ENCODE measurements at regions not wholly inside any gene's neighbourhood (a gene's known extent, or its start where the extent isn't known, plus 50 kb on each side); places are given as distances from the start of the nearest gene placed in this dataset.

GRCh38 chr2:18172607-18173006 lies 294.1 kb downstream of the KCNS3 start:
- H3F3A ChIP-seq (ENCODE audit: control insufficient read depth, insufficient read depth), result no peaks in the 10 kb centered on the region
- H3K79me2 ChIP-seq (ENCODE audit: control insufficient read depth, low read length), result no peaks in the 10 kb centered on the region
- no peaks in the 10 kb centered on the region for H3K9me2 ChIP-seq (replicated peaks; ENCODE audit: control insufficient read depth, low read length)
- H3K4me3 ChIP-seq (ENCODE audit: low read length), result no peak overlapping the region
- no peak overlapping the region for H3K4me2 ChIP-seq (ENCODE audit: low read length)
- no peak for TF ChIP-seq EZH2phosphoT487 (IDR thresholded peaks at IDR 0.05; ENCODE audit: borderline replicate concordance, low read length)
- H3K27ac ChIP-seq (ENCODE audit: low read depth, low read length), result no peak overlapping the region
- no peaks in the 10 kb centered on the region for H3K9me3 ChIP-seq (ENCODE audit: control insufficient read depth, insufficient read depth, low read length)
- H4K20me1 ChIP-seq (ENCODE audit: control insufficient read depth, insufficient read depth, low read depth, low read length), result no peaks in the 10 kb centered on the region
- no peaks in the 10 kb centered on the region for H3K36me3 ChIP-seq (ENCODE audit: control insufficient read depth, low read length)
- H3K4me1 ChIP-seq (ENCODE audit: control insufficient read depth, low read length), result no peaks in the 10 kb centered on the region
- H3K27me3 ChIP-seq (ENCODE audit: control insufficient read depth, low read length), result no peaks in the 10 kb centered on the region

- H3K27me3 ChIP-seq (ENCODE audit: control insufficient read depth, low read length), result no peaks in the 10 kb centered on the region
- H4K20me1 ChIP-seq (ENCODE audit: control insufficient read depth, insufficient read depth, low read depth, low read length), result no peaks in the 10 kb centered on the region
- H3K4me3 ChIP-seq (ENCODE audit: low read length), result no peak overlapping the region
- H3K79me2 ChIP-seq (ENCODE audit: control insufficient read depth, low read length), result no peaks in the 10 kb centered on the region
- no peak overlapping the region for H3K27ac ChIP-seq (ENCODE audit: low read depth, low read length)
- no peaks in the 10 kb centered on the region for H3F3A ChIP-seq (ENCODE audit: control insufficient read depth, insufficient read depth)
- no peaks in the 10 kb centered on the region for H3K9me3 ChIP-seq (ENCODE audit: control insufficient read depth, insufficient read depth, low read length)
- H3K4me1 ChIP-seq (ENCODE audit: control insufficient read depth, low read length), result no peaks in the 10 kb centered on the region
- TF ChIP-seq EZH2phosphoT487 (IDR thresholded peaks at IDR 0.05; ENCODE audit: borderline replicate concordance, low read length) (no peak), CTCF (IDR thresholded peaks at IDR 0.05; ENCODE audit: low read depth, low read length, poor library complexity, severe bottlenecking) (no peak)
- H3K9me2 ChIP-seq (replicated peaks; ENCODE audit: control insufficient read depth, low read length), result no peaks in the 10 kb centered on the region
- H3K4me2 ChIP-seq (ENCODE audit: low read length), result no peak overlapping the region
- no peaks in the 10 kb centered on the region for H3K36me3 ChIP-seq (ENCODE audit: control insufficient read depth, low read length)
Observed at GRCh38 chr2:18171191-18172139, 293.0 kb downstream of the KCNS3 start.

GRCh38 chr2:18170642-18171041 lies 292.2 kb downstream of the KCNS3 start:
- no peaks in the 10 kb centered on the region for H3K4me1 ChIP-seq (ENCODE audit: control insufficient read depth, low read length)
- TF ChIP-seq EZH2phosphoT487 (IDR thresholded peaks at IDR 0.05; ENCODE audit: borderline replicate concordance, low read length) (no peak), CTCF (IDR thresholded peaks at IDR 0.05; ENCODE audit: low read depth, low read length, poor library complexity, severe bottlenecking) (no peak)
- no peak overlapping the region for H3K4me2 ChIP-seq (ENCODE audit: low read length)
- H3K27me3 ChIP-seq (ENCODE audit: control insufficient read depth, low read length), result no peaks in the 10 kb centered on the region
- H3K36me3 ChIP-seq (ENCODE audit: control insufficient read depth, low read length), result no peaks in the 10 kb centered on the region
- no peaks in the 10 kb centered on the region for H3K9me2 ChIP-seq (replicated peaks; ENCODE audit: control insufficient read depth, low read length)
- H3K9me3 ChIP-seq (ENCODE audit: control insufficient read depth, insufficient read depth, low read length), result no peaks in the 10 kb centered on the region
- H3K4me3 ChIP-seq (ENCODE audit: low read length), result no peak overlapping the region
- H3K79me2 ChIP-seq (ENCODE audit: control insufficient read depth, low read length), result no peaks in the 10 kb centered on the region
- H4K20me1 ChIP-seq (ENCODE audit: control insufficient read depth, insufficient read depth, low read depth, low read length), result no peaks in the 10 kb centered on the region
- H3K27ac ChIP-seq (ENCODE audit: low read depth, low read length), result no peak overlapping the region
- H3F3A ChIP-seq (ENCODE audit: control insufficient read depth, insufficient read depth), result no peaks in the 10 kb centered on the region

DNA sequence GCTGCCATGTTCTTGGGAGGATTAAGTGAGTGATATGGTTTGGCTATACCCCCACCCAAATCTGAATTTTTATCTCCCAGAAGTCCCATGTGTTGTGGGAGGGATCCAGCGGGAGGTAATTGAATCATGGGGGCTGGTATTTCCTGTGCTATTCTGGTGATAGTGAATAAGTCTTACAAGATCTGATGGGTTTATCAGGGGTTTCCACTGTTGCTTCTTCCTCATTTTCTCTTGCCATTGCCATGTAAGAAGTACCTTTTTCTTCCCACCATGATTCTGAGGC lies 291.4 kb downstream of the KCNS3 start:
- no peak overlapping the region for H3K4me3 ChIP-seq (ENCODE audit: low read length)
- TF ChIP-seq CTCF (IDR thresholded peaks at IDR 0.05; ENCODE audit: low read depth, low read length, poor library complexity, severe bottlenecking), result no peak
- TF ChIP-seq EZH2phosphoT487 (IDR thresholded peaks at IDR 0.05; ENCODE audit: borderline replicate concordance, low read length), result no peak
- H3K4me2 ChIP-seq (ENCODE audit: low read length), result no peak overlapping the region
- no peaks in the 10 kb centered on the region for H3K36me3 ChIP-seq (ENCODE audit: control insufficient read depth, low read length)
- no peaks in the 10 kb centered on the region for H3K27me3 ChIP-seq (ENCODE audit: control insufficient read depth, low read length)
- H3K4me1 ChIP-seq (ENCODE audit: control insufficient read depth, low read length), result no peaks in the 10 kb centered on the region
- H3K9me3 ChIP-seq (ENCODE audit: control insufficient read depth, insufficient read depth, low read length), result no peaks in the 10 kb centered on the region
- no peak overlapping the region for H3K27ac ChIP-seq (ENCODE audit: low read depth, low read length)
- no peaks in the 10 kb centered on the region for H3K79me2 ChIP-seq (ENCODE audit: control insufficient read depth, low read length)
- no peaks in the 10 kb centered on the region for H3F3A ChIP-seq (ENCODE audit: control insufficient read depth, insufficient read depth)
- no peaks in the 10 kb centered on the region for H4K20me1 ChIP-seq (ENCODE audit: control insufficient read depth, insufficient read depth, low read depth, low read length)
- no peaks in the 10 kb centered on the region for H3K9me2 ChIP-seq (replicated peaks; ENCODE audit: control insufficient read depth, low read length)
